Mesenchymal stem cell (in vitro differentiated cells and primary cell): ENCODE measurements at regions not wholly inside any gene's neighbourhood (a gene's known extent, or its start where the extent isn't known, plus 50 kb on each side); places are given as distances from the start of the nearest gene placed in this dataset.

ENCODE experiments used
- DNase-seq: peaks from one replicate; pipeline ENCODE4 v3.0.0-alpha.2; 2013
- H2AFZ ChIP-seq: one replicate; pipeline ENCODE4 v1.6.1; 2013; ENCODE audit warnings: low read depth, mild to moderate bottlenecking, control low read depth, inconsistent platforms, low read length, moderate library complexity
- H2AK5ac ChIP-seq: 2 replicates; pipeline ENCODE4 v1.6.1; 2013; ENCODE audit warnings: low read length, moderate library complexity, mild to moderate bottlenecking, inconsistent platforms; ENCODE audit not compliant: severe bottlenecking
- H2BK120ac ChIP-seq: one replicate; pipeline ENCODE4 v1.6.1; 2013; ENCODE audit warnings: low read depth, mild to moderate bottlenecking, inconsistent platforms, low read length, moderate library complexity
- H2BK12ac ChIP-seq, 2 experiments: one replicate each; pipeline ENCODE4 v1.6.1; 2013; ENCODE audit warnings: inconsistent platforms in 2 of 2, low read length in 2 of 2, mild to moderate bottlenecking in 2 of 2, moderate library complexity in 2 of 2, control low read depth in 1 of 2
- H2BK15ac ChIP-seq: one replicate; pipeline ENCODE4 v1.6.1; 2013; ENCODE audit warnings: mild to moderate bottlenecking, low read depth, inconsistent platforms; ENCODE audit not compliant: poor library complexity, severe bottlenecking
- H2BK5ac ChIP-seq: 2 replicates; pipeline ENCODE4 v1.6.1; 2013; ENCODE audit warnings: low read depth, mild to moderate bottlenecking, low read length, control low read depth, inconsistent platforms; ENCODE audit not compliant: poor library complexity, severe bottlenecking
- H3K14ac ChIP-seq, 2 experiments: one replicate each; pipeline ENCODE4 v1.6.1; 2013; ENCODE audit warnings: inconsistent platforms in 2 of 2, low read length in 2 of 2, control low read depth in 1 of 2, mild to moderate bottlenecking in 1 of 2, moderate library complexity in 1 of 2
- H3K18ac ChIP-seq, 2 experiments: one replicate each; pipeline ENCODE4 v1.6.1; 2013; ENCODE audit warnings: inconsistent platforms in 2 of 2, low read length in 2 of 2, control low read depth in 1 of 2, low read depth in 1 of 2, mild to moderate bottlenecking in 1 of 2
- H3K23ac ChIP-seq, 2 experiments: one replicate each; pipeline ENCODE4 v1.6.1; 2013; ENCODE audit warnings: inconsistent platforms in 2 of 2, low read length in 2 of 2, mild to moderate bottlenecking in 2 of 2, moderate library complexity in 2 of 2, control low read depth in 1 of 2
- H3K27ac ChIP-seq: 2 replicates; pipeline ENCODE4 v1.5.1; 2013; ENCODE audit warnings: mild to moderate bottlenecking, moderate library complexity, low read length, control low read depth, inconsistent platforms; ENCODE audit not compliant: poor library complexity, severe bottlenecking
- H3K27me3 ChIP-seq, 2 experiments: 2 replicates each; pipeline versions ENCODE4 v1.6.1 to v1.7.0; 2013; ENCODE audit warnings: low read length in 2 of 2, mild to moderate bottlenecking in 2 of 2, moderate library complexity in 2 of 2, control low read depth in 1 of 2, inconsistent platforms in 1 of 2; ENCODE audit not compliant: control insufficient read depth in 1 of 2, insufficient read depth in 1 of 2
- H3K36me3 ChIP-seq, 2 experiments: 2 replicates each; pipeline versions ENCODE4 v1.6.1 to v1.7.0; 2013; ENCODE audit warnings: low read length in 2 of 2, control low read depth in 1 of 2, inconsistent platforms in 1 of 2, low read depth in 1 of 2, mild to moderate bottlenecking in 1 of 2; ENCODE audit not compliant: insufficient read depth in 2 of 2, control insufficient read depth in 1 of 2
- H3K4ac ChIP-seq, 2 experiments: one replicate each; pipeline ENCODE4 v1.6.1; 2013; ENCODE audit warnings: inconsistent platforms in 2 of 2, low read length in 2 of 2, mild to moderate bottlenecking in 2 of 2, moderate library complexity in 2 of 2, control low read depth in 1 of 2, low read depth in 1 of 2
- H3K4me1 ChIP-seq: 2 replicates; pipeline ENCODE4 v1.6.1; 2013; ENCODE audit warnings: low read depth, low read length, control low read depth; ENCODE audit not compliant: control insufficient read depth, insufficient read depth
- H3K4me2 ChIP-seq: 2 replicates; pipeline ENCODE4 v1.6.1; 2013; ENCODE audit warnings: low read length, mild to moderate bottlenecking, inconsistent platforms; ENCODE audit not compliant: poor library complexity, severe bottlenecking
- H3K4me3 ChIP-seq, 2 experiments: 2 replicates each; pipeline versions ENCODE4 v1.5.1 to v1.7.0; 2013; ENCODE audit warnings: low read length in 2 of 2, mild to moderate bottlenecking in 2 of 2, control low read depth in 1 of 2, low read depth in 1 of 2; ENCODE audit not compliant: insufficient read depth in 1 of 2
- H3K79me1 ChIP-seq: replicated peaks from 2 replicates; pipeline ENCODE4 v1.6.1; 2013; ENCODE audit warnings: mild to moderate bottlenecking, control low read depth, low read length, inconsistent platforms; ENCODE audit not compliant: poor library complexity, severe bottlenecking
- H3K9ac ChIP-seq: 2 replicates; pipeline ENCODE4 v1.7.0; 2013; ENCODE audit warnings: mild to moderate bottlenecking, low read length, moderate library complexity
- H3K9me3 ChIP-seq: 2 replicates; pipeline ENCODE4 v1.7.0; 2013; ENCODE audit warnings: mild to moderate bottlenecking, low read length; ENCODE audit not compliant: control insufficient read depth
- H4K8ac ChIP-seq: one replicate; pipeline ENCODE4 v1.6.1; 2013; ENCODE audit warnings: inconsistent platforms, mild to moderate bottlenecking, low read length, moderate library complexity
- H4K91ac ChIP-seq: one replicate; pipeline ENCODE4 v1.6.1; 2013; ENCODE audit warnings: mild to moderate bottlenecking, low read length, inconsistent platforms
- WGBS: methylation state at CpG from one replicate; pipeline ENCODE4 v1.1.7; 2013; ENCODE audit warnings: mixed read lengths; 5-methylcytosine and 5-hydroxymethylcytosine counted together

- no peaks in the 10 kb centered on the region for H3K79me1 ChIP-seq
- no peak overlapping the region for H3K14ac ChIP-seq
- H2BK12ac ChIP-seq = no peak overlapping the region
- no peak overlapping the region for H4K8ac ChIP-seq
- no peak overlapping the region for H3K4me3 ChIP-seq
- H3K4me2 ChIP-seq = no peak overlapping the region
- H3K23ac ChIP-seq = no peak overlapping the region
- H3K27ac ChIP-seq = no peak overlapping the region
- H3K9ac ChIP-seq = no peak overlapping the region
- no peak overlapping the region for H2BK120ac ChIP-seq
- H3K9me3 ChIP-seq = no peaks in the 10 kb centered on the region
- WGBS = 30% methylated on average over 1 of the region's 2 CpGs
- no peak overlapping the region for H2BK5ac ChIP-seq
- H4K91ac ChIP-seq = no peak overlapping the region
- no peaks in the 10 kb centered on the region for H3K27me3 ChIP-seq
- H3K36me3 ChIP-seq = no peaks in the 10 kb centered on the region
- no peak overlapping the region for H2AK5ac ChIP-seq
- no peaks in the 10 kb centered on the region for H3K4me1 ChIP-seq
- H2AFZ ChIP-seq = no peak overlapping the region
- H3K18ac ChIP-seq = no peak overlapping the region
- no peak overlapping the region for H2BK15ac ChIP-seq
- no peak for DNase-seq
- no peak overlapping the region for H3K4ac ChIP-seq
Measured at GRCh38 chr6:11947063-11947462, 65.0 kb upstream of the HIVEP1 start.

GRCh38 chr6:11944111-11944510 is 68.0 kb upstream of the HIVEP1 start:
- Histone ChIP-seq H3K79me1 (no peaks in the 10 kb centered on the region), H2BK5ac (no peak overlapping the region)
- WGBS = 86% methylated on average over 1 of the region's 1 CpG

GRCh38 chr6:11943060-11943459 is 69.1 kb upstream of the HIVEP1 start:
- H2AK5ac ChIP-seq = no peak overlapping the region
- no peak overlapping the region for H2BK12ac ChIP-seq
- no peak overlapping the region for H2AFZ ChIP-seq
- H3K4ac ChIP-seq = no peak overlapping the region
- 92% methylated on average over 3 of the region's 5 CpGs for WGBS
- no peak overlapping the region for H2BK5ac ChIP-seq
- H3K18ac ChIP-seq = no peak overlapping the region
- H2BK15ac ChIP-seq = no peak overlapping the region
- H3K4me1 ChIP-seq = peaks cover 4% of the 10 kb centered on the region
- DNase-seq = no peak
- H3K79me1 ChIP-seq = no peaks in the 10 kb centered on the region
- H3K27ac ChIP-seq = no peak overlapping the region
- no peak overlapping the region for H3K14ac ChIP-seq
- no peak overlapping the region for H3K4me2 ChIP-seq
- H2BK120ac ChIP-seq = no peak overlapping the region
- no peaks in the 10 kb centered on the region for H3K27me3 ChIP-seq
- H3K9ac ChIP-seq = no peak overlapping the region
- H3K9me3 ChIP-seq = no peaks in the 10 kb centered on the region
- no peak overlapping the region for H3K4me3 ChIP-seq
- H3K23ac ChIP-seq = no peak overlapping the region
- H4K91ac ChIP-seq = no peak overlapping the region
- H3K36me3 ChIP-seq = no peaks in the 10 kb centered on the region
- no peak overlapping the region for H4K8ac ChIP-seq

More at GRCh38 chr6:11944111-11944510, 68.0 kb upstream of the HIVEP1 start:
- Histone ChIP-seq H2BK12ac (no peak overlapping the region), H3K23ac (no peak overlapping the region), H2BK15ac (no peak overlapping the region), H3K18ac (no peak overlapping the region), H3K27me3 (no peaks in the 10 kb centered on the region), H2AFZ (no peak overlapping the region), H3K4me3 (no peak overlapping the region), H3K9ac (no peak overlapping the region), H3K4me2 (no peak overlapping the region), H3K14ac (no peak overlapping the region), H3K36me3 (no peaks in the 10 kb centered on the region), H3K4me1 (no peaks in the 10 kb centered on the region), H3K9me3 (no peaks in the 10 kb centered on the region), H2AK5ac (no peak overlapping the region), H3K4ac (no peak overlapping the region), H4K8ac (no peak overlapping the region), H3K27ac (no peak overlapping the region), H4K91ac (no peak overlapping the region), H2BK120ac (no peak overlapping the region)
- no peak for DNase-seq

- Histone ChIP-seq H3K14ac (no peak overlapping the region), H3K18ac (no peak overlapping the region), H2BK120ac (no peak overlapping the region), H4K91ac (no peak overlapping the region), H2AFZ (no peak overlapping the region), H3K36me3 (no peaks in the 10 kb centered on the region), H2BK5ac (no peak overlapping the region), H4K8ac (peak overlapping the region; percentile 23), H3K27ac (no peak overlapping the region), H3K4ac (no peak overlapping the region), H2BK15ac (no peak overlapping the region), H2BK12ac (no peak overlapping the region), H3K4me1 (peaks cover 4% of the 10 kb centered on the region), H2AK5ac (no peak overlapping the region), H3K27me3 (no peaks in the 10 kb centered on the region), H3K4me3 (no peak overlapping the region), H3K4me2 (no peak overlapping the region), H3K79me1 (no peaks in the 10 kb centered on the region), H3K9ac (no peak overlapping the region), H3K23ac (no peak overlapping the region), H3K9me3 (no peaks in the 10 kb centered on the region)
- WGBS = 93% methylated on average over 4 of the region's 4 CpGs
- DNase-seq = no peak
Measured at GRCh38 chr6:11942185-11942864, 69.8 kb upstream of the HIVEP1 start.
